CD14-positive monocyte (primary cell): ENCODE measurements at regions not wholly inside any gene's neighbourhood (a gene's known extent, or its start where the extent isn't known, plus 50 kb on each side); places are given as distances from the start of the nearest gene placed in this dataset.

Source experiments
- DNase-seq, 3 donors: peaks; one replicate each; pipeline ENCODE4 v3.0.0-alpha.2; 2011 to 2022
- H2AFZ ChIP-seq: 2 replicates; pipeline ENCODE4 v1.6.0; 2012; ENCODE audit warnings: mild to moderate bottlenecking, low read depth, low read length, inconsistent platforms; ENCODE audit not compliant: insufficient read depth, poor library complexity, severe bottlenecking
- H3K27ac ChIP-seq, 2 donors: 1 replicate in 1 of 2; 2 replicates in 1 of 2; pipeline ENCODE4 v1.5.1; 2012 to 2013; ENCODE audit warnings: low read length in 2 of 2, control low read depth in 1 of 2, inconsistent platforms in 1 of 2, low read depth in 1 of 2, mild to moderate bottlenecking in 1 of 2
- H3K27me3 ChIP-seq, 2 donors: one replicate each; pipeline versions ENCODE4 v1.6.0 to v1.6.1; 2011 to 2013; ENCODE audit warnings: low read length in 2 of 2; ENCODE audit not compliant: control insufficient read depth in 2 of 2, insufficient read depth in 2 of 2
- H3K36me3 ChIP-seq, 2 donors: replicated peaks in 1 of 2; 1 replicate in 1 of 2; 2 replicates in 1 of 2; pipeline versions ENCODE4 v1.5.1 to v1.6.1; 2012 to 2013; ENCODE audit warnings: low read length in 2 of 2, control low read depth in 1 of 2, inconsistent platforms in 1 of 2, mild to moderate bottlenecking in 1 of 2; ENCODE audit not compliant: insufficient read depth in 2 of 2, control insufficient read depth in 1 of 2
- H3K4me1 ChIP-seq, 2 donors: 1 replicate in 1 of 2; 2 replicates in 1 of 2; pipeline versions ENCODE4 v1.5.1 to v1.6.1; 2012 to 2013; ENCODE audit warnings: low read length in 2 of 2, control low read depth in 1 of 2, inconsistent platforms in 1 of 2, mild to moderate bottlenecking in 1 of 2, moderate library complexity in 1 of 2; ENCODE audit not compliant: insufficient read depth in 2 of 2, control insufficient read depth in 1 of 2
- H3K4me2 ChIP-seq: replicated peaks from 2 replicates; pipeline ENCODE3; 2012; ENCODE audit warnings: low read length, moderate library complexity, mild to moderate bottlenecking; ENCODE audit not compliant: poor library complexity, severe bottlenecking; ENCODE audit errors: extremely low read depth
- H3K4me3 ChIP-seq, 3 experiments: fragments of 200-600 bp in 1 of 3; sonication (generic) in 1 of 3; replicated peaks in 1 of 3; 1 replicate in 2 of 3; 2 replicates in 1 of 3; pipeline ENCODE4 v1.5.1; 2011 to 2013; ENCODE audit warnings: low read length in 3 of 3, mild to moderate bottlenecking in 3 of 3, control low read depth in 2 of 3, low read depth in 2 of 3, inconsistent platforms in 1 of 3, moderate library complexity in 1 of 3
- H3K79me2 ChIP-seq: 2 replicates; pipeline ENCODE4 v1.6.0; 2012; ENCODE audit warnings: mild to moderate bottlenecking, control low read depth, inconsistent platforms, low read length, moderate library complexity; ENCODE audit not compliant: insufficient read depth
- H3K9ac ChIP-seq: 2 replicates; pipeline ENCODE4 v1.6.0; 2017; ENCODE audit warnings: low read length, mild to moderate bottlenecking; ENCODE audit not compliant: insufficient read depth, poor library complexity, severe bottlenecking
- H3K9me3 ChIP-seq, 2 donors: replicated peaks in 1 of 2; 1 replicate in 1 of 2; 2 replicates in 1 of 2; pipeline versions ENCODE4 v1.5.1 to v1.6.1; 2012 to 2013; ENCODE audit warnings: low read length in 2 of 2, control low read depth in 1 of 2; ENCODE audit not compliant: control insufficient read depth in 1 of 2, insufficient read depth in 1 of 2
- H4K20me1 ChIP-seq: 2 replicates; pipeline ENCODE4 v1.6.0; 2012; ENCODE audit warnings: mild to moderate bottlenecking, low read length, control low read depth, moderate library complexity; ENCODE audit not compliant: insufficient read depth
- H3K27ac Mint-ChIP-seq, 7 donors: one replicate each; pipeline ENCODE4 v1.8.0; 2020; ENCODE audit warnings: mild to moderate bottlenecking in 7 of 7, mixed read lengths in 7 of 7, moderate library complexity in 6 of 7, inconsistent platforms in 2 of 7
- H3K27me3 Mint-ChIP-seq, 3 donors: one replicate each; pipeline ENCODE4 v1.8.0; 2021 to 2022; ENCODE audit warnings: low read depth in 3 of 3, mild to moderate bottlenecking in 3 of 3, mixed read lengths in 3 of 3, moderate library complexity in 3 of 3, inconsistent platforms in 1 of 3
- H3K36me3 Mint-ChIP-seq, 2 donors: one replicate each; pipeline ENCODE4 v1.8.0; 2020; ENCODE audit warnings: mixed read lengths in 2 of 2, inconsistent platforms in 1 of 2, mild to moderate bottlenecking in 1 of 2
- H3K4me1 Mint-ChIP-seq: one replicate; pipeline ENCODE4 v1.8.0; 2020; ENCODE audit warnings: mild to moderate bottlenecking, mixed read lengths
- H3K4me3 Mint-ChIP-seq, 2 donors: one replicate each; pipeline ENCODE4 v1.8.0; 2020; ENCODE audit warnings: mild to moderate bottlenecking in 2 of 2, mixed read lengths in 2 of 2, moderate library complexity in 1 of 2
- H3K9me3 Mint-ChIP-seq, 7 donors: one replicate each; pipeline ENCODE4 v1.8.0; 2020 to 2022; ENCODE audit warnings: mixed read lengths in 7 of 7, mild to moderate bottlenecking in 6 of 7, moderate library complexity in 6 of 7, inconsistent platforms in 2 of 7
- CTCF ChIP-seq: fragments of 200-600 bp; IDR thresholded peaks from one replicate; pipeline ENCODE4 v1.8.0; 2022; ENCODE audit warnings: antibody characterized with exemption, mild to moderate bottlenecking
- WGBS: methylation state at CpG from one replicate; pipeline ENCODE4 v1.1.5; 2013; ENCODE audit warnings: missing lambda C conversion rate; ENCODE audit not compliant: insufficient coverage; 5-methylcytosine and 5-hydroxymethylcytosine counted together
- intact Hi-C, 2 donors: fragments of 100-400 bp; cut with micrococcal nuclease; formaldehyde crosslinking; loops; one replicate each; pipeline versions ENCODE4 v1.15.0 to v1.15.1; 2023

- Mint-ChIP-seq H3K27ac (no peak overlapping the region), H3K9me3 (peaks cover 2 to 12% (median 3%) of the 10 kb centered on the region in 7 donors), H3K4me1 (peaks cover 6% of the 10 kb centered on the region), H3K36me3 (no peaks in the 10 kb centered on the region), H3K4me3 (no peak overlapping the region), H3K27me3 (peaks cover 0 to 1% (median 0%) of the 10 kb centered on the region in 3 donors)
- H3K4me1 ChIP-seq: no peaks in the 10 kb centered on the region
- H2AFZ ChIP-seq: no peak overlapping the region
- no peak for TF ChIP-seq CTCF
- H3K36me3 ChIP-seq: no peaks in the 10 kb centered on the region
- WGBS: no CpG with 5 or more reads among the region's 3 CpGs
- no peak for DNase-seq
- no peaks in the 10 kb centered on the region for H4K20me1 ChIP-seq
- no peak overlapping the region for H3K9ac ChIP-seq
- H3K79me2 ChIP-seq: no peaks in the 10 kb centered on the region
- no peak overlapping the region for H3K4me2 ChIP-seq
- intact Hi-C loops: no loop called here
- no peak overlapping the region for H3K27ac ChIP-seq
- no peak overlapping the region for H3K4me3 ChIP-seq
- H3K9me3 ChIP-seq: peaks cover 0 to 3% of the 10 kb centered on the region in 2 donors
- no peaks in the 10 kb centered on the region for H3K27me3 ChIP-seq
These were observed 211.6 kb upstream of the SESN3 start for GRCh38 chr11:95442531-95443050.

GRCh38 chr11:95435628-95436353, 204.8 kb upstream of the SESN3 start:
- Histone ChIP-seq H3K27me3 (no peaks in the 10 kb centered on the region), H3K9me3 (no peaks in the 10 kb centered on the region), H3K27ac (no peak overlapping the region), H3K79me2 (no peaks in the 10 kb centered on the region), H2AFZ (no peak overlapping the region), H3K4me2 (no peak overlapping the region), H3K9ac (no peak overlapping the region), H3K4me1 (no peaks in the 10 kb centered on the region), H4K20me1 (no peaks in the 10 kb centered on the region), H3K4me3 (no peak overlapping the region), H3K36me3 (no peaks in the 10 kb centered on the region)
- H3K36me3 Mint-ChIP-seq: no peaks in the 10 kb centered on the region
- DNase-seq: no peak
- H3K4me1 Mint-ChIP-seq: peaks cover 4% of the 10 kb centered on the region
- H3K27me3 Mint-ChIP-seq: peaks cover 0 to 2% (median 1%) of the 10 kb centered on the region in 3 donors
- intact Hi-C loops: no loop called here
- H3K9me3 Mint-ChIP-seq: peaks cover 0 to 5% (median 2%) of the 10 kb centered on the region in 7 donors
- H3K27ac Mint-ChIP-seq: no peak overlapping the region
- H3K4me3 Mint-ChIP-seq: no peak overlapping the region
- no peak for TF ChIP-seq CTCF
- no CpG with 5 or more reads among the region's 9 CpGs for WGBS
